HG03175 (cell line): ENCODE measurements at regions not wholly inside any gene's neighbourhood (a gene's known extent, or its start where the extent isn't known, plus 50 kb on each side); places are given as distances from the start of the nearest gene placed in this dataset.

Experiments used
- ATAC-seq: cut with Tn5 transposase; IDR thresholded peaks from one replicate; pipeline ENCODE4 v1.9.1; 2021; ENCODE audit warnings: mild to moderate bottlenecking, moderate library complexity; ENCODE audit not compliant: unreplicated experiment

DNA sequence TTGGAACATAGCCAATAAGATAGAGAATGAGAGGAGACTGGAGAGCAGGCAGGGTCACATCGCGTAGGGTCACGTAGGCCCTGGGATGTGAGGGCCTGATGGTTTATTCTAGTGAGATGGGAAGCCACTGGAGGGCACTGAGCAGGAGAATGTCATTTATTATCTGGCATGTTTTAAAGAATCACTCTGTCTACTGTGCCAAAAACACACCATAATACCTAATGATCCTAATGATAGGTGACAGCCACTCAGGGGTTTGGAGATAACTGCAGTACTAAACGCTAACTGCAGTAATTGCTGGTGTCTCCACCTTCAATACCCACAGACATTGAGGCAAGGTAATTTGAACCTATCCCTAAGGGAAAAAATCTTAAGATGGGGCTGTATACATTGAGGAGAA lies 185.4 kb downstream of the TTLL7 start:
- no peak for ATAC-seq

DNA sequence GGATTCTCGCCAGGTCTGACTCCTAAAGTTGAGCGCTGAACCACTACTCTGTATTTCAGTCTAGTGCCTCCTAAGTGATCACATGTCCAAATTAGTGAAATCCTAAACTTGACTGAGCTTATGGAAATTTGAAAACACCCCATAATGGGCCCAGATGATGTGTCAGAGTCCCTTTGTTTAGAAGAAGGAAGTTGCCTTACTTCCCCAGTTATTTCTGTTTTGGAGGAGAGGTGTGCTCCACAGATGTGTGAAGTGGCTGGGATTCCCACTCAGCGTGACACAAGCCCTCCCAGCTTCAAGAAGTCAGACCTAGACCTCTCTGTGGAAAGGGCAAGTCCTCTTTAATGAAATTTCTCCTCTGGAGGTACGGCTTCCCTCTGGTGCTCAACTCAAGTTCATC lies 188.8 kb downstream of the TTLL7 start:
- ATAC-seq = no peak

DNA sequence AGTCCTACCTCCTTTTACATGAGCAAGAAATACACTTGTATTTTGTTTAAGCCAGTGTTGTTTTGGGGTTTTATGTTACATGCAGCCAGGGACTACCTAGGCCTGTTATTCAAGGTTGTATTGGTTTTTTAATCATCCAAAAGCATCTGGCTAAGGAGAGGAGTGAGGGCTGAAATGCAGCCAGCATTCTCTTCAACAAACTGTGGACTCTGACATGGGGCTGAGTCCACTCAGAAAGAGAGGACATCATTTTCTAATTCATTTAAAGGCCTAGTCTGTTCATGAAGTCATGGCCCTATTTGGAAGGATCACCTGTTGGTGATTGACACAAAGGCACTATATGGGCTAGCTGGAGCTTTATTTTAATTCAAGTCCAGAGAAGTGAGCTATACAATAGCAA lies 190.4 kb downstream of the TTLL7 start:
- no peak for ATAC-seq

DNA sequence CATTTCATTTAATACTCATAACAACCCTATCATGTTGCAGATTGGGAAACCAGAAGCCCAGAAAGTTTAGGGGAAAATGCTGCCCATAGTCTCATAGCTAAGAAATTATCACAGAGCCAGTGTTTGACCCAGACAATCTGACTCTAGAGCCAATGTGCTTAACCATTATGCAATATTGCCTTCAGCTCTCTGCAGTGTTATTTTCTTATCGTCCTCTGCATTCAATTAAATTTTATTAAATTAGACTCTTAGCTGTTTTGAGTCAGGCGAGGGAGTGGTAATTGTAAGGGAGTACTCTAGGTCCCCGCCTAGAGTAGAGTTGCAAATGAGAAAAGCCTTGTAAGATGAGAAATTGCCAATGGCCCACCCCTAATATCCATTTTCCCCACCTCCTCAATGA lies 191.1 kb downstream of the TTLL7 start:
- no peak for ATAC-seq

DNA sequence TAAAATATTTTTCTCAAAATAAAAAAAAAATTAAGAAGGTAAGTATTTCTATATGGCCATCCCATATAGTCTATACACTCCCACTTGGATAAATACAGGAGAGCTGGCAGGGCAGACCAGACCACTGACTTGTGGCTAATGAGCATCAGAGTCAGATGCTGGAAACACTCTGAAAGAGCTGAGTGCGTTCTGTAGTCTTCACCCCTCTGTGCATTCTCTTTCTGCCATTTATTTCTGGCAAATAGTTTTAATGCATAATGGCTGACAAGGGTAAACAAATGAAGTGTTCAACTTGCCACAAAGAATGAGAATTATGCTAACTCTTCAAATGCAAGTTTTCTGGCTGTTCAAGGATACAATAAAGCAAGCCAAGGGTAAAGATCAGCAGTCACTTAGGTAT lies 191.7 kb downstream of the TTLL7 start:
- ATAC-seq = no peak

DNA sequence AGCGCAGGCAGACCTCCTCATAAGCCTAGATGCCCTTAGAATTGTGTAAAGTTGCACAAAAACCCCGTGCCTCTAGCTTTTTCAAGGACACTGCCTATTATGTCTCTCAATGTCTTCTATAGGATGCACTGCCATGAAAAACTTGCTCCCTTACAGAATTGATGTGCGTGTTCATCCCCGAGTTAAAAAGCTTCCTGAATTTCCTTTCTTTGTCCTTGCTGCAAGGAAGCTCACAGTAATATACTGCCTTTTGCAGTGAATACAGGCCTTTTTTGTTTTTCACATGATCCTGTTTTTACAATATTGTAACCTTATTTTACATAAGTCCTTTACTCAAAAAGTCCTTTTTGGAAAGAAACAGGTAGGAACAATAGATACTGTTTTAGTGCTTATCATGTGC lies 193.0 kb downstream of the TTLL7 start:
- no peak for ATAC-seq

DNA sequence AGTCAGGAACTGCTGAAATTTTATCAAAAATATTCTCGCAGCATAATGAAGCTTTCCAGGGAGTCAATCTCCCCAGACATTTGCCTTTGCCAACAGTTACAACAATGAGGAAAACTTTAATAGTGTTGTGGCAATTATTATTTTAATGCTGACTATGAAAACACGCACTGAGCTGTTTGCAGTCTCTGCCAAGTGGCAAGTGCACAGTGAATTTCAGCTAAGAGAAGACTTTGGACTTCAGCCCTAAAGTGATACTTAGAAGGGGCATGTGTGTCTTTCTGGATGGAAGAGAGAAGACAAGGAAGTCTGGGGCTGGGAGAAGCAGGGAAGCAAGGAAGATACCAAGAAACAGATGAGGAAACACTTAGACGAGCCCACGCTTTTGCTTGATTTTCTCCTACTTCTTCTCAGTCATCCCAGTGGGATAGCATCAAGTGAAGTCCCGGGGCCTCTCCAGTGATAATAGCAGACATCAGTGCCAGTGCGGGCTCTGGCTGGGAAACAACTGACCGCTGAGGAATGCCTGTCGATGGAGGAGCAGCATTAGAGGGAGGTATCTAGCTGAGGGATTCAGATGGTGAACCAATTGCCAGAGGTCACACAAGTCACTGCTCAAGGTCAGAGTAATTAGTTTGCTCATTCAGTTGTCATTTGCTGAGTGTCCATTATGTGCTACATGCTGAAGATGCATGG lies 196.3 kb downstream of the TTLL7 start:
- ATAC-seq = no peak

DNA sequence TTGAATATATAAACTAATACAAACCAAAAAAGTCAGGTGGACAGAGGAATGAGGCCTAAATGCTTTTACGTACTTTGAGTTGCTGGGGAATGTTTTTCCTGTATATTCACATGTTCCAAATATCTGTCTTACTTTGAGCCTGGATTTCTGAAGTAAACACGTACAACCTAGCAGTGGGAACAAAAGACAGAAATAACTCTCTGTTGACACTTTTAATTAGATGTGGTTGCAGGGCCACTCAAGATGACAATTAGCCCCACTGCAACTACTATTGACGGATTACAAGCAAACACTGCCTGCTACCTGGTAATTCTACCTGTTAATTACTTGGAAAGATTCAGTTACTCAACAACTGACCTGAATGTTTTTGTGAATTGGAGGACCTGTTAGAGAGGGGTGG lies 196.9 kb downstream of the TTLL7 start:
- ATAC-seq = no peak

DNA sequence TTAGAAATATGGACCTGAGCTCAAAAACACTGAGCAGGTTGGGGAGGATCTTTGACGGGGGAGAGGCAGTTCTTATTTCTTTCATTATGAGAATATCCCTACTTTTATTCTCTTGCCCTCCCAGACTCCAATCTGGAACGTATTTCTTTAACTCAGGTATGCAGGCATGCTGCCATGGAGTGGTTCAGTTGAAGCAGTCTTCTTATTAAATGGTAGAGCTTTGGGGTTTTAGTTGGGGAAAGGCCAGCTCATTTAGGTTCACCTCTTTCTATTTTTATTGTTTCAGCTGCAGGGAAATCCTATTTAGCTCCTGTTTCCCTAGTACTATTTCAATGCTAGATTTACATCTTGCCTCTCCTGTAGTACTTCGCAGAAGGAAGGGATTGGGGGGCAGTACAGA lies 198.9 kb downstream of the TTLL7 start:
- ATAC-seq = no peak

DNA sequence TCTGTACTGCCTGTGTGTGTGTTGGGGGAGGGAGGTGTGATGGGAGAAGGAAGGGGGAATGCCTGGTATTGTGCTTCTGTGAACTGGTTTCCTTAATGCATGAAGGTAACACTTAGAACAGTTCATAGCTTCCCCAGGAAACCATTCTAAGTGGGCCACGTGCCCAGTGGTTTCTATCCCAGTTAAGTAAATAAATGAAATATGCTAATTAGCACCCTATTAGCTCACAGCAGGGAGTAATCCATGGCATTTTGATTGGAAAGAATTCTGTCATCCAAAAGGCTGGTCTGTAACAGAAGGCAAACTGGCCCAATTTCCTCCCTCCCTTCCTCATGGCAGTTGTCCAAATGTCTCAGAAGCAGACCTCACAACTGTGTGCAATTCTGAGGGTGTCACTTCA lies 199.3 kb downstream of the TTLL7 start:
- ATAC-seq = no peak

DNA sequence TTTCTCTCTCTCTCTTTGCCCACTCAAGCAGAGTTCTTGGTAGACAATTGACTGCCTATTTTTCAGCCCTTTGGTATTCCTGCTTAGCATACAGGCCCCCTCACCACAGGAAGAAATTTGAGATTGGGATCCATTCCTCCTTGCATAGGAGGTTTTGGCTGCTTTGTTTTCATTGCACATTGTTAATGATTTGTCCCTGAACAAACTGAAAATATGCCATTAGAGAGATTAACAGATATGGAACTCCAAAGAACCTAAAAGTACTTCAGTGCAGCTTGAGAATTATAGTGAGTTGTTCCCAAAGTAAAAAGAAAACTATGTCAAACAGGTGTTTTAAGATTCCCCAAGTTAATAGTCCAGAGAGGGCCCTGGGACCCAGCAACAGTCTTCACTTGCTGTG lies 200.0 kb downstream of the TTLL7 start:
- no peak for ATAC-seq

DNA sequence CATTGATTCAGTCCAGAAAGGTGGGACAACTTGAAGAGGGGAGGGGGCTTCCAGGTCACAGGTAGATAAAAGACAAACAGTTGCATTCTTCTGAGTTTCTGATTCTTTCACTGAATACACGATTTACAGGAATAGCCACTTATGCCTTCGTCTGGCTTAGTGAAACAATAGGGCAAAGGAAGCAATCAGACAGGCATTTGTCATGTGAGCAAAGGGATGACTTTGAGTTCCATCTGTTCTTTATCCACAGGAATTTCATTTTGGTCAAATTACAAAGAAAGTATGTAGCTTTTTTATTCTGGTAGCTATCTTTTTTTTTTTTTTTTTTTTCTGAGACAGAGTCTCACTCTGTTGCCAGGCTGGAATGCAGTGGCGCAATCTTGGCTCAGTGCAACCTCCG lies 202.5 kb downstream of the TTLL7 start:
- ATAC-seq = no peak

DNA sequence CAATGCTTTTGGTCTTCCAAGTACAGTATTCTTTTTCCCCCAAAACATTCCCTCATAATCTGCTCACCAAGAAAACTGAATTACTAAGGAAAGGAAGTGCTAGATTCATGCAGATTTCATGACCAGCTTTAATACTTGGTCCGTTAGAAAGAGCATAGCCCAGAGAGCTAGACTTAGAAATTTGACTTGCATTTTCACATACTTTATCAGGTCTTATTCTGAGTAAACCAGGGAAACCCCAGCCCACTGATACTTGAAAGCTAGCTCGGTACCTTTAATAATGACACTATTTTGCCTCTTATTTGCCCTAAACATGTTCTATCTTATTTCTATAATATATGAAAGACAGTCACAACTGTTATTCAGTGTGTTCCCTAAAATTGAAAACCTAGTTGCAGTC lies 204.5 kb downstream of the TTLL7 start:
- no peak for ATAC-seq

DNA sequence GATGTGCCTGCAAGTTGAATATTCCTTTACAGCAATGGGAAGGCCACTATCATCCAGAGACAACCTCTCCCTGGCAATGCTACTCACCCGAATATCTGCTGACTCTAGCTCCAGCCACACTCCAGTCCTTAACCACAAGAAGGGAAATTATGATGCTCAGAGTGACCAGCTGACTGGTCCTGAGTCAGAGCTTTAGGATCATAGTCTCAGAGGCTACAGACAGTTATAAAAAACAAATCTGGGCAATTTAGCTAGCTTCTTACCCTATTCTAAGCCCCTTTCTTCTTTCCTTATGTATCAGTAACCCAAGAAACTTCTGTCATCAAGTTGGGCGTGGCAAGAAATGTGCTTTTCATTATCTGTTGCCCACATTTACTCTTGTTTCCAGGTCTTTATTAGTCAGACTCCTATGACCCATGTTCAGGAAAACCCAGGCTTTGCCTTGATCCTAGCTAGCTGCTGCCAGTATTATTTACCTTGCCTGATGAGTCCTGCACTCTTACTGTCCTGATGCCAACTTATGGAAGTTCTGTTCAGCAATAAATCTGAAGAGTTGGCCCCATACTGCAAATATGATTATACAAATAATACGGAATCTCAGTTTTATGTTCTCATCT lies 207.0 kb downstream of the TTLL7 start:
- no peak for ATAC-seq

DNA sequence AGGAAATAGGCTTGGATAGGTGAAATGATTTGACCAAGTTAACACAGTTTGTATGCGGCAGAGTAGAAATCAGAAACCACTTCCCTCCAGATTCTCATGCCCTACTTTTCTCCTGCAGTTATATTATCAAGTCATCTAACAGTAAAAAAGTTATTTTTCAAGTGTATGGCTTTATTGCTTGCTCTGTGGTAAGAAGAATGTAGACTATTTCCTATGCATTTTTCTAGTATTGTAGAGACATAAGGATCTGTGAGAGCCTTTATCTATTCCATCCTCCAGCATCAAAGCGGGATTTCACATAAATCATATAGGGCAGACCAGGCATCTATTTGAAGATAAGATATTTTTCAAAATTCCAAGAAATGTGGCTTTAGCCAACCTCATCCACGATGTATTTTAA lies 208.5 kb downstream of the TTLL7 start:
- ATAC-seq = no peak

DNA sequence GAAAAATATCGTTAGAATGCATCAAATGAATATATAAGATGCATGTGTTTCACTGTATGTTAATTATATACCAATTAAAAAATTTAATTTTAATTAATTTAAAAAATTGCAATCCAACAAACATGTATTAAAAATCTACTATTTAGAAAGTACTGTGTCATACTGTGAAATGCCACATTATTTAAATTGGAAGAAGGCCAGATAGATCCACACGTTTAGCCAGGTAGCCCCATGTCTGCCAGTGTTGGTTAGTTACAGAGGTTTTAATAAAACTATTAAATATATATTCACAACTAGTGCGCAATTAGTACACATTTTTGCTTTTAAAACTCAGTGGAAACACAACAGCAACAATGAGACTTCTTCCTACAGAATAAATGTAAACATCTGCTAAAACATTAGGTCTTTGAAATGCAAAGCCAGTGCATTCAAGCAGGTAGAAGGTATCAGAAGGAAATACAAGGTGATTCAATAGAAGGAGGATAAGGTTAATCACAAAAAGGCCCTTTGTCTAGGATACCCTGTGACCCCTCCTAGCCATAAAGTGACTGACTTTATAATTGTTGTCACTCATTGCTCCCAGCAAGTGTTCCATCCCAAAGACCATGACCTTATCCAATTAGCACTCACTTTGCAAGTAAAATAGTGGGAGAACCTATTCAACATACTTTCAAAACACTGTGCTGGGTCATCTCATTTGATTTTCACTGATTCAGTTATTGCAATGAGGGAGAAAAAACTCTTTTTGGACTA lies 211.5 kb downstream of the TTLL7 start:
- no peak for ATAC-seq

DNA sequence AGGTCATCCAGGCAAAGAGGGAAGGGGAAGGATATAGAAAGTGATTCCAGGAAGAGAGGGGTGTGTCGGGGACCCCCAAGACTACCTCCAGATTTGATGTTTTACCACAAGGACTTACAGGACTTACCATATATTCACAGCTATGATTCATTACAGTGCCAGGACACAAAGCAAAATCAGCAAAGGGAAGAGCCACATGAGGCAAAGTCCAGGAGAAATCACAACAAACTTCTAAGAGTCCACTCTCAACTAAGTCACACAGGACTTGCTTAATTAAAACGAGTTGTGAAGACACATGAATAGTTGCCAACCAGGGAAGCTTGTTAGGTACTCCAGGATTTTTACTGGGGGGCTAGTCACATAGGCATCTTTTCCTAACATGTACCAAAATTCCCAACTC lies 217.3 kb downstream of the TTLL7 start:
- ATAC-seq = no peak

DNA sequence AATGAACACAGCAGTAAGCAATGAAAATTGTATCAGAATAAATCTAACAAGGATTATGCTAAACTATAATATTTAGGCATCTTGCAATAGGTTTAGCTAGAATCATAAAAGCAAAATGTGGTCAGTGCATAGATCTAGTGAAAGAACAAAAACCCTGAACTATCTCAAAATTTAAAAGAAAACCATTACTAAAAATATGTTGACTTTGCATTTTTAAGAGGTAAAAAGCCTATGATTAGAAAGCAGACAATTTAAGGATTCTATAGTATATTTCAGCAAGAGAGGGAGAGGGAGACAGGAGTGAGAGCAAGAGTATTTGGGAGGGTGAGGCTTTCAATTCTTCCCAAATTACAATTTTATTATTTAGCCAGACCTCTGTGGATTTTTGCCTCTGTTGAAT lies 219.4 kb downstream of the TTLL7 start:
- no peak for ATAC-seq

DNA sequence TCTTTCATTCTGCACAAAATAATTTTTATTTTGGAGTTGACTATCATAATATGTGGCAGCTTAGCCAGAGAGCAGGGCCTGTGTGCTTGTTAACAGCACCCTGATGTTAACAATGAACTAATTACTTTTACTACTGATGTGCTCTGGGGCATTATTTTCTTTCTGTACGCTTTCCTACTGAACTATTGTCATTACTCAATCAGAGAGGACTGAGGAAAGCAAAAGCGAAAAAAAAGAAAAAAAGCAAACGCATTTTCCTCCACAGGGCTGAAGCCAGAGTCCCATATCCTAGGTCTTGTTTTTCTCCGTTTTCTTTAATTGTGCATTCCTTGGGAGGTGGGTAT lies 221.2 kb downstream of the TTLL7 start:
- no peak for ATAC-seq

DNA sequence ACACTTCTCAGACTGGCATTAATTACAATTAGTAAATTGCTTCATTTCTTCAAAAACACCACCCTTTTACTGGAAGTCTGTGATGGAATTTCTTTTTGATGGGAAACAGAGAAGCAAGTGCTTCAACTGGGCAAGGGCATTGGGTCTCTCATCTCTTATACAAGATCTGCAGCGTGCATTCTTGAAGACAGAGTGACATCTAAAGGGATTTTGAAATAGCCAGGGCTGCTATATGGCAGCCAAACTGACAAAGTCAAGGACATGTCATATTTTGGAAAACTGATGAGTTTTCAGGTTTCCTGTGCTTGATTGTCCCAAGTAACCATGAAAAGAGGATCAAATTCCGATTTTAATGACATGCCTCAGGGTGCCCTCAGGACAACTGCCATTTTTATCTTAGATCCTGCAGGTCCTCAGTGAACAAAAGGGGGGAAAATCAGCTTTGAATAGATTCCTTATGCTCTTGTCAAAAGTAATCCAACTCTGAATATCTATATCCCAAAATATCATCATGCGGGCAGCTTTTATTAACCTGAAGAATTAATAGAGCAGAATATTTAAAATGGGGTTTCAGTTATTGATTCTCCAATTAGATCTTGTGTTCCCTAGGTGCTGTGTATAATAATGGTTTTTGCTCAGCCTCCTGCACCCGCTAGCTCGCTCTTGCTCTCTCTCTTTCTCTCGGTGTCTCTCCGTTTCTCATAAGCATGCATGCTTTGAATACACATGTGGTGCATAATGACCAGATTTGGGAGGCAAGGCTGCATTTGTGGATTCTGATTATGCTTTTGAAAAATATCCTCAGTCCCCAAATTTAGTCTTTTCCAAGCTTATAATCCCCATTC lies 221.8 kb downstream of the TTLL7 start:
- no peak for ATAC-seq

DNA sequence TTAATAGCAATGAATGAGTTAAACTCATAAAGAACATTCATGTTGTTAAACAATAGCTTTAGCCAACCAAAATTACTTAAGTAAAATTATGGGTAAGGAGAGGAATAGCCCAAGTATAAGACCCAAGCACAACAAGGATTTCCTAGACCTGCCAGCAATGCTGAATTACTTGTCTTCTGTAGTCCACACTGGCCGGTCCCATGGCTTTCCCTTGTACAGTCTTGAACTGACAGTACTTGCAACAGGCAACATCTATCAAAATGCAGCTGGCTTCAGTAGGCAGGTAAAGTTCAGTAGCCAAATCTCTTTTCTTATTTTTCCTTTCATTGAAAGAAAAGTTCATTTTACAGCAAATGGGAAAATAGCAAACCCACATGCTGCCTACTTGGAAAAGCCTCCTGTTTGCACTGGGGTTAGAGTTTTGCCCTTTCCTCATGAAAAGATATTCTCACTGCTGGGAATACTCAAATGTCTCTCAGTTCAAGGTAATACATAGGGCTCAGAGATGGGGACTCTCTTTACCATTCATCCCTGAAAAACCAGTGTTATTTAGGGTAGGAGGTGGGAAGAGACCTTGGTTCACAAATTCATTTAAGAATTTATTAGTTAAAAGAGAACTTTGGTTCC lies 222.8 kb downstream of the TTLL7 start:
- ATAC-seq = no peak
